ENCODE measurements at regions not wholly inside any gene's neighbourhood (a gene's known extent, or its start where the extent isn't known, plus 50 kb on each side); places are given as distances from the start of the nearest gene placed in this dataset.
A peak's percentile ranks its signal among the peaks of the same experiment; 100 is the strongest.

DNA sequence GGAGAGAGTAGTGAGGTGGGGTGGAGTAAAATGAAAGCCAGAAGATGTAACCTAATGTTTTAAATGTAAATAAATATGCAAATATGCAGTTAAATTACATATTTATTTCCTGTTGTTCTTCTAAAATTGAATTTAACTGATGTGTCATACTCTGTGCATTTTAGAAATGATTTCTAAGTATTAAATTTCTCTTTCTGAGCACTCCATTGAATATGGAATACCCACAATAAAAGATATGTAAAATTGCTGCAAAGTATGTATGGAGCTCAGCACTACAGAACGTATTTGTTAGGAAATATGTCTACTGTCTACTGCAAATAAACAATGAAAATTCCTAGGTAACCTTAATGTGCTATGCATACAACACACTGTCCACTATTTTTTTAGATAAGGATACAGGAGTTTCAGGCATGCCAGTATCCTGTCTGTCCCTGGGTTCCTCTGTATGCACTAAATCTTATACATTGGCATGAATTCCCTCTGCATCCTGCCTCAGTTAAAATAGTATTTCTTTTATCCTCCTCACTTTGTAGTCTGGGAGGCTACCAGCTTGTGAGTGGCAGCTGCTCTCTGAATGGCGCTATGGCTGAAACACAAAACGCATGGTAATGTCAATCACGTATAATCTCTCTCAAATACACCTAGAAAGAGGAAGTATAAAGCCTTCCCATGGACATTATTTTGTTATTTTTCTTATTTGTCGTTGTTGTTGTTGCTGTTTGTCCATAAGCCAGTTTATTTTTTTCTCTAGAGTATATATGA lies 579.5 kb downstream of the PYDC2 start:
- Histone ChIP-seq H3K27me3 (ENCODE audit: control insufficient read depth, low read length) (no peaks in the 10 kb centered on the region), H3K36me3 (ENCODE audit: control insufficient read depth, low read length) (no peaks in the 10 kb centered on the region; the same call in 1 of the 2 replicates), H3K9me3 (ENCODE audit: control insufficient read depth, insufficient read depth, low read length) (0 out of 2 replicates have a peak, but pooled peaks cover 2% of the 10 kb centered on the region), H3F3A (ENCODE audit: control insufficient read depth, insufficient read depth) (no peaks in the 10 kb centered on the region), H3K9me2 (replicated peaks; ENCODE audit: control insufficient read depth, low read length) (no peaks in the 10 kb centered on the region), H3K27ac (ENCODE audit: low read depth, low read length) (no peak overlapping the region), H3K4me2 (ENCODE audit: low read length) (no peak overlapping the region), H3K4me1 (ENCODE audit: control insufficient read depth, low read length) (peaks cover 57% of the 10 kb centered on the region), H3K79me2 (ENCODE audit: control insufficient read depth, low read length) (no peaks in the 10 kb centered on the region), H3K4me3 (ENCODE audit: low read length) (no peak overlapping the region), H4K20me1 (ENCODE audit: control insufficient read depth, insufficient read depth, low read depth, low read length) (no peaks in the 10 kb centered on the region)
- TF ChIP-seq EZH2phosphoT487 (IDR thresholded peaks at IDR 0.05; ENCODE audit: borderline replicate concordance, low read length), result no peak

DNA sequence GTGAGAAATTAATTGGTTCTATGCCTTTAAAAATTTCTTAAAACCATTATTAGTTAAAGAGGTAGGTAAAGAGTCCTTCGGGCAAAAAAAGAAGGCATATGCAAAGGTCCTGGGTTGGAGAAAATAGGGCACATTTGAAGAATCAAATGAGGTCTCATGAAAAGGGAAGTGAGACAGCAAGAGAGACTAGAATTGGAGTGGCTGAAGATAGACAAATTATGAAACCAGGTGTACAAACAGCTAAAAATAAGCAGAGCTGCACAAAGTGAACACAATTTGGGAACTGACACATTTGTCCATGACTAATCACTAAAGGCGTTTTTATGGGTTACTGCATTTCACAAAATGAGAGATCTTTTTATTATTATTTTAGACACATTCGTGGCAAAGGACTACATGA lies 581.2 kb downstream of the PYDC2 start:
- peak overlapping the region; percentile 74 for H3K27ac ChIP-seq (ENCODE audit: low read depth, low read length)
- H3K27me3 ChIP-seq (ENCODE audit: control insufficient read depth, low read length), result no peaks in the 10 kb centered on the region
- no peaks in the 10 kb centered on the region for H3K79me2 ChIP-seq (ENCODE audit: control insufficient read depth, low read length)
- H3K36me3 ChIP-seq (ENCODE audit: control insufficient read depth, low read length), result no peaks in the 10 kb centered on the region; the same call in 1 of the 2 replicates
- H3K4me2 ChIP-seq (ENCODE audit: low read length), result peak overlapping the region; percentile 54
- no peaks in the 10 kb centered on the region for H3K9me2 ChIP-seq (replicated peaks; ENCODE audit: control insufficient read depth, low read length)
- peak overlapping the region; percentile 39 for H3K4me3 ChIP-seq (ENCODE audit: low read length)
- no peak for TF ChIP-seq CTCF (IDR thresholded peaks at IDR 0.05; ENCODE audit: low read depth, low read length, poor library complexity, severe bottlenecking)
- TF ChIP-seq EZH2phosphoT487 (IDR thresholded peaks at IDR 0.05; ENCODE audit: borderline replicate concordance, low read length), result no peak
- H4K20me1 ChIP-seq (ENCODE audit: control insufficient read depth, insufficient read depth, low read depth, low read length), result no peaks in the 10 kb centered on the region
- no peaks in the 10 kb centered on the region for H3F3A ChIP-seq (ENCODE audit: control insufficient read depth, insufficient read depth)
- peaks cover 57% of the 10 kb centered on the region for H3K4me1 ChIP-seq (ENCODE audit: control insufficient read depth, low read length)
- H3K9me3 ChIP-seq (ENCODE audit: control insufficient read depth, insufficient read depth, low read length), result 0 out of 2 replicates have a peak, but pooled peaks cover 2% of the 10 kb centered on the region

DNA sequence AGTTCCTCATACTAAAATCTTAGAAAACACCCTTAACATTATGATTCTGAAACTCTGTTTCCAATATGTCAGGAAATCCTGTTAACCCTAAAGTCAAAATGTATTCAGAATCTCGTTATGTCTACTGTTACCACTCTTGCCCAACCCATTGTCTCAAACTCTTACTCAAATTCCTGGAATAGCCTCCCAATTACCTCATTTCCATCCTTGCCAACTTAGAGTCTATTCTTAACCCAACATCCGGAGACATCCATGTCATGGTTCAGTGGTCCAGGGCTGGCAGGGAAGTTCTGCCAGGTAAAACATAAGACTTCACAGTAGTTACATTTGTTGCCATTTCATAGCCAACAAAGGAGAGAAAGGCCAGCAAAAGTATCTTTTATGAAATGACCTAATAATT lies 593.9 kb downstream of the PYDC2 start:
- Histone ChIP-seq H3K36me3 (ENCODE audit: control insufficient read depth, low read length) (no peaks in the 10 kb centered on the region), H3K9me3 (ENCODE audit: control insufficient read depth, insufficient read depth, low read length) (no peaks in the 10 kb centered on the region), H3K27me3 (ENCODE audit: control insufficient read depth, low read length) (no peaks in the 10 kb centered on the region), H3K4me1 (ENCODE audit: control insufficient read depth, low read length) (peaks cover under 1% of the 10 kb centered on the region; the same call in 1 of the 2 replicates), H3K4me2 (ENCODE audit: low read length) (no peak overlapping the region), H3K79me2 (ENCODE audit: control insufficient read depth, low read length) (no peaks in the 10 kb centered on the region), H3K4me3 (ENCODE audit: low read length) (no peak overlapping the region), H3K27ac (ENCODE audit: low read depth, low read length) (no peak overlapping the region), H3F3A (ENCODE audit: control insufficient read depth, insufficient read depth) (no peaks in the 10 kb centered on the region; the same call in 1 of the 2 replicates), H4K20me1 (ENCODE audit: control insufficient read depth, insufficient read depth, low read depth, low read length) (no peaks in the 10 kb centered on the region), H3K9me2 (replicated peaks; ENCODE audit: control insufficient read depth, low read length) (no peaks in the 10 kb centered on the region)
- TF ChIP-seq EZH2phosphoT487 (IDR thresholded peaks at IDR 0.05; ENCODE audit: borderline replicate concordance, low read length), result no peak
- no peak for TF ChIP-seq CTCF (IDR thresholded peaks at IDR 0.05; ENCODE audit: low read depth, low read length, poor library complexity, severe bottlenecking)

GRCh38 chr3:192055946-192056345 lies 595.0 kb downstream of the PYDC2 start:
- Histone ChIP-seq H3K4me1 (ENCODE audit: control insufficient read depth, low read length) (peaks cover 11% of the 10 kb centered on the region), H4K20me1 (ENCODE audit: control insufficient read depth, insufficient read depth, low read depth, low read length) (no peaks in the 10 kb centered on the region), H3F3A (ENCODE audit: control insufficient read depth, insufficient read depth) (no peaks in the 10 kb centered on the region; the same call in 1 of the 2 replicates), H3K36me3 (ENCODE audit: control insufficient read depth, low read length) (no peaks in the 10 kb centered on the region), H3K27ac (ENCODE audit: low read depth, low read length) (no peak overlapping the region), H3K9me3 (ENCODE audit: control insufficient read depth, insufficient read depth, low read length) (no peaks in the 10 kb centered on the region), H3K4me2 (ENCODE audit: low read length) (no peak overlapping the region), H3K27me3 (ENCODE audit: control insufficient read depth, low read length) (no peaks in the 10 kb centered on the region), H3K79me2 (ENCODE audit: control insufficient read depth, low read length) (no peaks in the 10 kb centered on the region), H3K9me2 (replicated peaks; ENCODE audit: control insufficient read depth, low read length) (no peaks in the 10 kb centered on the region), H3K4me3 (ENCODE audit: low read length) (no peak overlapping the region)
- TF ChIP-seq EZH2phosphoT487 (IDR thresholded peaks at IDR 0.05; ENCODE audit: borderline replicate concordance, low read length) (no peak), CTCF (IDR thresholded peaks at IDR 0.05; ENCODE audit: low read depth, low read length, poor library complexity, severe bottlenecking) (no peak)

All from DOHH2 (cell line).